ENCODE measurements at regions not wholly inside any gene's neighbourhood (a gene's known extent, or its start where the extent isn't known, plus 50 kb on each side); places are given as distances from the start of the nearest gene placed in this dataset.

GRCh38 chr5:147176422-147176821 lies 58.4 kb upstream of the STK32A start:
- TF ChIP-seq CTCF (IDR thresholded peaks at IDR 0.05; ENCODE audit: insufficient read depth, low read depth, low read length): no peak
- TF ChIP-seq EZH2 (IDR thresholded peaks at IDR 0.05; ENCODE audit: insufficient read depth, low read length): no peak
- Histone ChIP-seq H2AFZ (ENCODE audit: low read depth, low read length) (no peak overlapping the region), H4K20me1 (ENCODE audit: insufficient read depth, low read length) (no peaks in the 10 kb centered on the region), H3K27me3 (ENCODE audit: insufficient read depth, low read length) (no peaks in the 10 kb centered on the region), H3K4me2 (ENCODE audit: low read length) (peak overlapping the region; percentile 68), H3K4me3 (ENCODE audit: insufficient read depth, low read depth, low read length) (no peak overlapping the region), H3K27ac (ENCODE audit: low read depth, low read length) (peak overlapping the region; percentile 77), H3K79me2 (ENCODE audit: insufficient read depth, low read length) (no peaks in the 10 kb centered on the region), H3K4me1 (ENCODE audit: insufficient read depth, low read length) (peaks cover 22% of the 10 kb centered on the region), H3K9me3 (ENCODE audit: insufficient read depth, low read depth, low read length) (no peaks in the 10 kb centered on the region), H3K36me3 (ENCODE audit: insufficient read depth, low read length) (no peaks in the 10 kb centered on the region), H3K9ac (ENCODE audit: low read length) (peak overlapping the region; percentile 37)
- FAIRE-seq: no peak
- no peak overlapping the region for H3K4me3 Mint-ChIP-seq (ENCODE audit: unreplicated experiment)
- H3K36me3 Mint-ChIP-seq (ENCODE audit: low read depth, unreplicated experiment): no peaks in the 10 kb centered on the region
- H3K27ac Mint-ChIP-seq (ENCODE audit: unreplicated experiment): peak overlapping the region; percentile 97
- peaks cover 40% of the 10 kb centered on the region for H3K4me1 Mint-ChIP-seq (ENCODE audit: low read depth, unreplicated experiment)
- peaks cover 2% of the 10 kb centered on the region for H3K9me3 Mint-ChIP-seq (ENCODE audit: unreplicated experiment)
- no peaks in the 10 kb centered on the region for H3K27me3 Mint-ChIP-seq (ENCODE audit: low read depth, unreplicated experiment)
- no peak for DNase-seq (ENCODE audit: low read depth)

- Histone ChIP-seq H2AFZ (ENCODE audit: low read depth, low read length) (peak overlapping the region; percentile 53), H3K9me3 (ENCODE audit: insufficient read depth, low read depth, low read length) (no peaks in the 10 kb centered on the region), H3K9ac (ENCODE audit: low read length) (peak overlapping the region; percentile 37), H3K36me3 (ENCODE audit: insufficient read depth, low read length) (no peaks in the 10 kb centered on the region), H4K20me1 (ENCODE audit: insufficient read depth, low read length) (no peaks in the 10 kb centered on the region), H3K79me2 (ENCODE audit: insufficient read depth, low read length) (no peaks in the 10 kb centered on the region), H3K4me2 (ENCODE audit: low read length) (peak overlapping the region; percentile 68), H3K27ac (ENCODE audit: low read depth, low read length) (peak overlapping the region; percentile 77), H3K4me3 (ENCODE audit: insufficient read depth, low read depth, low read length) (peak overlapping the region; percentile 30), H3K4me1 (ENCODE audit: insufficient read depth, low read length) (peaks cover 22% of the 10 kb centered on the region), H3K27me3 (ENCODE audit: insufficient read depth, low read length) (no peaks in the 10 kb centered on the region)
- Mint-ChIP-seq H3K4me1 (ENCODE audit: low read depth, unreplicated experiment) (peaks cover 40% of the 10 kb centered on the region), H3K27ac (ENCODE audit: unreplicated experiment) (peak overlapping the region; percentile 97), H3K27me3 (ENCODE audit: low read depth, unreplicated experiment) (no peaks in the 10 kb centered on the region), H3K4me3 (ENCODE audit: unreplicated experiment) (peak overlapping the region; percentile 34), H3K9me3 (ENCODE audit: unreplicated experiment) (peaks cover 2% of the 10 kb centered on the region), H3K36me3 (ENCODE audit: low read depth, unreplicated experiment) (no peaks in the 10 kb centered on the region)
- peak; percentile 83 for DNase-seq (ENCODE audit: low read depth)
- TF ChIP-seq CTCF (IDR thresholded peaks at IDR 0.05; ENCODE audit: insufficient read depth, low read depth, low read length) (no peak), EZH2 (IDR thresholded peaks at IDR 0.05; ENCODE audit: insufficient read depth, low read length) (no peak)
- peak; percentile 76 for FAIRE-seq
These were observed 57.5 kb upstream of the STK32A start for GRCh38 chr5:147177125-147177840.

GRCh38 chr5:147179562-147180147 lies 55.2 kb upstream of the STK32A start:
- Histone ChIP-seq H3K4me2 (ENCODE audit: low read length) (no peak overlapping the region), H3K27me3 (ENCODE audit: insufficient read depth, low read length) (no peaks in the 10 kb centered on the region), H3K36me3 (ENCODE audit: insufficient read depth, low read length) (no peaks in the 10 kb centered on the region), H3K9me3 (ENCODE audit: insufficient read depth, low read depth, low read length) (no peaks in the 10 kb centered on the region), H3K4me1 (ENCODE audit: insufficient read depth, low read length) (peaks cover 22% of the 10 kb centered on the region), H2AFZ (ENCODE audit: low read depth, low read length) (no peak overlapping the region), H3K9ac (ENCODE audit: low read length) (no peak overlapping the region), H3K27ac (ENCODE audit: low read depth, low read length) (no peak overlapping the region), H3K4me3 (ENCODE audit: insufficient read depth, low read depth, low read length) (no peak overlapping the region), H4K20me1 (ENCODE audit: insufficient read depth, low read length) (no peaks in the 10 kb centered on the region), H3K79me2 (ENCODE audit: insufficient read depth, low read length) (no peaks in the 10 kb centered on the region)
- H3K27me3 Mint-ChIP-seq (ENCODE audit: low read depth, unreplicated experiment): no peaks in the 10 kb centered on the region
- H3K4me1 Mint-ChIP-seq (ENCODE audit: low read depth, unreplicated experiment): peaks cover 36% of the 10 kb centered on the region
- H3K9me3 Mint-ChIP-seq (ENCODE audit: unreplicated experiment): peaks cover 2% of the 10 kb centered on the region
- no peaks in the 10 kb centered on the region for H3K36me3 Mint-ChIP-seq (ENCODE audit: low read depth, unreplicated experiment)
- DNase-seq (ENCODE audit: low read depth) (no peak), FAIRE-seq (no peak)
- TF ChIP-seq EZH2 (IDR thresholded peaks at IDR 0.05; ENCODE audit: insufficient read depth, low read length): no peak
- TF ChIP-seq CTCF (IDR thresholded peaks at IDR 0.05; ENCODE audit: insufficient read depth, low read depth, low read length): no peak
- peak overlapping the region; percentile 35 for H3K27ac Mint-ChIP-seq (ENCODE audit: unreplicated experiment)
- no peak overlapping the region for H3K4me3 Mint-ChIP-seq (ENCODE audit: unreplicated experiment)

Data from astrocyte (in vitro differentiated cells and primary cell).